ENCODE measurements at regions not wholly inside any gene's neighbourhood (a gene's known extent, or its start where the extent isn't known, plus 50 kb on each side); places are given as distances from the start of the nearest gene placed in this dataset.

DNA sequence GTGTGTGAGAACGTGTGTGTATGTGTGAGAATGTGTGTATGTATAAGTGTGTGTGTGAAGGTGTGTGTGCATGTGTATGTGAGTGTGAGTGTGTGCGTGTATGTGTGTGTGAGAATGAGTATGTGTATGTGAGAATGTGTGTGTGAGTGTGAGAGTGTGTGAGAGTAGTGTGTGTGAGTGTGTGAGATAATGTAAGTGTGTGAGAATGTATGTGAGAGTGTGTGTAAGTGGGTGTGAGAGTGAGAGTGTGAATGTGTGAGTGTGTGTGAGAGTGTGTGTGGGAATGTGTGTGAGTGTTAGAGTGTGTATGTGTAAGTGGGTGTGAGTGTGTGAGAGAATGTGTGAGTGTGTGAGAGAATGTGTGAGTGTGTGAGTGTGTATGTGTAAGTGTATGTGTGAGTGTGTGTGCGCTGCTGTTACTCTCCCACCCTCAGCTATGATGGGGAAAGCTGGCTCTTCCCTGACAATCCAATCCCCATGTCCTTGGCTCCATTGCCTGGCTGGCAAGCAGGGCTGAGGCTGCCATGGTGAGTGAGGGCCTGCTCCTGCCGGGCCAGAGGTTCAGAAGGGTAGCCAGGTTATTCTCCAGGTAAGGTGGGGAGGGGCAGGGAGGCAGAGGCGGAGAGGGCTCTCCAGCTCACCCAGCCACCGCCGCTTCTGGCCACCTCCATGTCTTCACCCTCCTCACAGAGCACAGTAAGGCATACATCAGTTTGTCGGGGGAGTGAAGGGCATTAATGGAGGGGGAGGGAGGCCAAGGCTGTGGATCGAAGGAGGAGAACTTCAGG, 72.6 kb upstream of the PCBD1 start:
- TF ChIP-seq, protein P1, sequence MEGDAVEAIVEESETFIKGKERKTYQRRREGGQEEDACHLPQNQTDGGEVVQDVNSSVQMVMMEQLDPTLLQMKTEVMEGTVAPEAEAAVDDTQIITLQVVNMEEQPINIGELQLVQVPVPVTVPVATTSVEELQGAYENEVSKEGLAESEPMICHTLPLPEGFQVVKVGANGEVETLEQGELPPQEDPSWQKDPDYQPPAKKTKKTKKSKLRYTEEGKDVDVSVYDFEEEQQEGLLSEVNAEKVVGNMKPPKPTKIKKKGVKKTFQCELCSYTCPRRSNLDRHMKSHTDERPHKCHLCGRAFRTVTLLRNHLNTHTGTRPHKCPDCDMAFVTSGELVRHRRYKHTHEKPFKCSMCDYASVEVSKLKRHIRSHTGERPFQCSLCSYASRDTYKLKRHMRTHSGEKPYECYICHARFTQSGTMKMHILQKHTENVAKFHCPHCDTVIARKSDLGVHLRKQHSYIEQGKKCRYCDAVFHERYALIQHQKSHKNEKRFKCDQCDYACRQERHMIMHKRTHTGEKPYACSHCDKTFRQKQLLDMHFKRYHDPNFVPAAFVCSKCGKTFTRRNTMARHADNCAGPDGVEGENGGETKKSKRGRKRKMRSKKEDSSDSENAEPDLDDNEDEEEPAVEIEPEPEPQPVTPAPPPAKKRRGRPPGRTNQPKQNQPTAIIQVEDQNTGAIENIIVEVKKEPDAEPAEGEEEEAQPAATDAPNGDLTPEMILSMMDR (tag by site-specific recombination; IDR thresholded peaks at IDR 0.05) = no peak
- TF ChIP-seq SP2 (tag by site-specific recombination; IDR thresholded peaks at IDR 0.05) (no peak), ZNF658 (tag by site-specific recombination; IDR thresholded peaks at IDR 0.05) (no peak), ZNF10 (tag by site-specific recombination; IDR thresholded peaks at IDR 0.05) (no peak), ZNF610 (tag by site-specific recombination; IDR thresholded peaks at IDR 0.05; ENCODE audit: borderline replicate concordance) (no peak), KLF8 (tag by site-specific recombination; IDR thresholded peaks at IDR 0.05) (no peak)
- TF ChIP-seq, protein P2, sequence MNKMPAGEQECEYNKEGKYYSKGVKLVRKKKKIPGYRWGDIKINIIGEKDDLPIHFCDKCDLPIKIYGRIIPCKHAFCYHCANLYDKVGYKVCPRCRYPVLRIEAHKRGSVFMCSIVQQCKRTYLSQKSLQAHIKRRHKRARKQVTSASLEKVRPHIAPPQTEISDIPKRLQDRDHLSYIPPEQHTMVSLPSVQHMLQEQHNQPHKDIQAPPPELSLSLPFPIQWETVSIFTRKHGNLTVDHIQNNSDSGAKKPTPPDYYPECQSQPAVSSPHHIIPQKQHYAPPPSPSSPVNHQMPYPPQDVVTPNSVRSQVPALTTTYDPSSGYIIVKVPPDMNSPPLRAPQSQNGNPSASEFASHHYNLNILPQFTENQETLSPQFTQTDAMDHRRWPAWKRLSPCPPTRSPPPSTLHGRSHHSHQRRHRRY (tag by site-specific recombination; IDR thresholded peaks at IDR 0.05) = no peak

Measured in HEK293 (cell line).